MM.1S (cell line): ENCODE measurements at regions not wholly inside any gene's neighbourhood (a gene's known extent, or its start where the extent isn't known, plus 50 kb on each side); places are given as distances from the start of the nearest gene placed in this dataset.

Source experiments
- CTCF ChIP-seq: fragments of 300-600 bp; sonication (generic); IDR thresholded peaks from 2 replicates; pipeline ENCODE4 v1.5.1; 2016; ENCODE audit warnings: antibody characterized with exemption, low read length, mixed read lengths
- EZH2 ChIP-seq: fragments of 300-600 bp; sonication (generic); optimal IDR thresholded peaks from 2 replicates; pipeline ENCODE3; 2017; ENCODE audit warnings: low read depth, mild to moderate bottlenecking, antibody characterized with exemption, low read length, mixed read lengths

- no peak for TF ChIP-seq CTCF
- TF ChIP-seq EZH2: no peak
Observed at GRCh38 chr1:55457874-55458273, 242.7 kb upstream of the USP24 start.
